ENCODE measurements at regions not wholly inside any gene's neighbourhood (a gene's known extent, or its start where the extent isn't known, plus 50 kb on each side); places are given as distances from the start of the nearest gene placed in this dataset.

GRCh38 chr2:16138811-16139662, 198.7 kb downstream of the MYCN start:
- in situ Hi-C loops (cut with MboI; ENCODE audit: low pct_unique_long_range_greater_than_20kb in 2 of 9, low sequenced_read_pairs in 9 of 9, unreplicated experiment in 9 of 9): no loop called here
- H3K4me1 ChIP-seq (replicated peaks in 1 of 2): peaks cover 0 to 4% of the 10 kb centered on the region in 2 donors
- H3K27ac ChIP-seq: no peak overlapping the region
- H3K4me3 ChIP-seq: no peak overlapping the region
- no peak for ATAC-seq (replicated peaks in 6 of 8)
- WGBS, 10 experiments: 0 to 67% (median 20%) methylated on average over 1 to 6 of the region's 8 CpGs; no CpG with 5 or more reads in 2 of the 10 experiments

GRCh38 chr2:16137080-16137755, 196.9 kb downstream of the MYCN start:
- Histone ChIP-seq H3K27ac (no peak overlapping the region), H3K4me1 (replicated peaks in 1 of 2) (peaks cover 0 to 4% of the 10 kb centered on the region in 2 donors), H3K4me3 (no peak overlapping the region)
- no peak for ATAC-seq (replicated peaks in 6 of 8)
- in situ Hi-C loops (cut with MboI; ENCODE audit: low pct_unique_long_range_greater_than_20kb in 2 of 9, low sequenced_read_pairs in 9 of 9, unreplicated experiment in 9 of 9): no loop called here
- 0 to 100% (median 86%) methylated on average over 1 to 4 of the region's 5 CpGs; no CpG with 5 or more reads in 3 of the 10 experiments for WGBS, 10 experiments

GRCh38 chr2:16136461-16137035, 196.2 kb downstream of the MYCN start:
- 0 to 100% (median 92%) methylated on average over 1 to 3 of the region's 3 CpGs; no CpG with 5 or more reads in 2 of the 10 experiments for WGBS, 10 experiments
- peaks cover 0 to 4% of the 10 kb centered on the region in 2 donors for H3K4me1 ChIP-seq (replicated peaks in 1 of 2)
- no peak overlapping the region for H3K27ac ChIP-seq
- no peak overlapping the region for H3K4me3 ChIP-seq
- no peak for ATAC-seq (replicated peaks in 6 of 8)
- in situ Hi-C loops (cut with MboI; ENCODE audit: low pct_unique_long_range_greater_than_20kb in 2 of 9, low sequenced_read_pairs in 9 of 9, unreplicated experiment in 9 of 9): no loop called here

GRCh38 chr2:16135913-16136310, 195.6 kb downstream of the MYCN start:
- no peak for ATAC-seq (replicated peaks in 6 of 8)
- no peak overlapping the region for H3K27ac ChIP-seq
- H3K4me3 ChIP-seq: no peak overlapping the region
- in situ Hi-C loops (cut with MboI; ENCODE audit: low pct_unique_long_range_greater_than_20kb in 2 of 9, low sequenced_read_pairs in 9 of 9, unreplicated experiment in 9 of 9): no loop called here
- peaks cover 0 to 4% of the 10 kb centered on the region in 2 donors for H3K4me1 ChIP-seq (replicated peaks in 1 of 2)
- WGBS, 10 experiments: 0 to 100% (median 60%) methylated on average over 1 of the region's 1 CpG; no CpG with 5 or more reads in 7 of the 10 experiments

- no peak overlapping the region for H3K4me3 ChIP-seq
- in situ Hi-C loops (cut with MboI; ENCODE audit: low pct_unique_long_range_greater_than_20kb in 2 of 9, low sequenced_read_pairs in 9 of 9, unreplicated experiment in 9 of 9): no loop called here
- H3K27ac ChIP-seq: no peak overlapping the region
- H3K4me1 ChIP-seq (replicated peaks in 1 of 2): peaks cover 0 to 4% of the 10 kb centered on the region in 2 donors
- no peak for ATAC-seq (replicated peaks in 6 of 8)
These were observed 195.0 kb downstream of the MYCN start for GRCh38 chr2:16135196-16135912.

- Histone ChIP-seq H3K4me1 (replicated peaks in 1 of 2) (peaks cover 0 to 4% of the 10 kb centered on the region in 2 donors), H3K4me3 (no peak overlapping the region), H3K27ac (no peak overlapping the region)
- in situ Hi-C loops (cut with MboI; ENCODE audit: low pct_unique_long_range_greater_than_20kb in 2 of 9, low sequenced_read_pairs in 9 of 9, unreplicated experiment in 9 of 9): no loop called here
- no peak for ATAC-seq (replicated peaks in 6 of 8)
- WGBS, 10 experiments: 30 to 100% (median 83%) methylated on average over 1 to 9 of the region's 9 CpGs
These were observed 194.3 kb downstream of the MYCN start for GRCh38 chr2:16134436-16135165.

GRCh38 chr2:16130906-16131400, 190.6 kb downstream of the MYCN start:
- 30 to 96% (median 80%) methylated on average over 1 to 5 of the region's 8 CpGs; no CpG with 5 or more reads in 4 of the 10 experiments for WGBS, 10 experiments
- ATAC-seq (replicated peaks in 6 of 8): no peak
- Histone ChIP-seq H3K27ac (no peak overlapping the region), H3K4me3 (no peak overlapping the region), H3K4me1 (replicated peaks in 1 of 2) (peaks cover 0 to 4% of the 10 kb centered on the region in 2 donors)
- in situ Hi-C loops (cut with MboI; ENCODE audit: low pct_unique_long_range_greater_than_20kb in 2 of 9, low sequenced_read_pairs in 9 of 9, unreplicated experiment in 9 of 9): no loop called here

GRCh38 chr2:16130541-16130880, 190.2 kb downstream of the MYCN start:
- 0 to 100% (median 90%) methylated on average over 1 to 3 of the region's 5 CpGs; no CpG with 5 or more reads in 5 of the 10 experiments for WGBS, 10 experiments
- no peak overlapping the region for H3K4me3 ChIP-seq
- in situ Hi-C loops (cut with MboI; ENCODE audit: low pct_unique_long_range_greater_than_20kb in 2 of 9, low sequenced_read_pairs in 9 of 9, unreplicated experiment in 9 of 9): no loop called here
- peaks cover 0 to 4% of the 10 kb centered on the region in 2 donors for H3K4me1 ChIP-seq (replicated peaks in 1 of 2)
- no peak for ATAC-seq (replicated peaks in 6 of 8)
- H3K27ac ChIP-seq: no peak overlapping the region

- Histone ChIP-seq H3K27ac (no peak overlapping the region), H3K4me3 (no peak overlapping the region), H3K4me1 (replicated peaks in 1 of 2) (peaks cover 0 to 7% of the 10 kb centered on the region in 2 donors)
- no peak for ATAC-seq (replicated peaks in 6 of 8)
- 20 to 100% (median 96%) methylated on average over 1 to 7 of the region's 8 CpGs; no CpG with 5 or more reads in 1 of the 10 experiments for WGBS, 10 experiments
- in situ Hi-C loops (cut with MboI; ENCODE audit: low pct_unique_long_range_greater_than_20kb in 2 of 9, low sequenced_read_pairs in 9 of 9, unreplicated experiment in 9 of 9): no loop called here
These were observed 189.6 kb downstream of the MYCN start for GRCh38 chr2:16129716-16130540.

- in situ Hi-C loops (cut with MboI; ENCODE audit: low pct_unique_long_range_greater_than_20kb in 2 of 9, low sequenced_read_pairs in 9 of 9, unreplicated experiment in 9 of 9): no loop called here
- Histone ChIP-seq H3K4me1 (replicated peaks in 1 of 2) (peaks cover 0 to 7% of the 10 kb centered on the region in 2 donors), H3K27ac (no peak overlapping the region), H3K4me3 (no peak overlapping the region)
- ATAC-seq (replicated peaks in 6 of 8): no peak
- WGBS, 10 experiments: 5 to 91% (median 57%) methylated on average over 2 to 10 of the region's 13 CpGs; no CpG with 5 or more reads in 3 of the 10 experiments
These were observed 188.6 kb downstream of the MYCN start for GRCh38 chr2:16128746-16129610.

GRCh38 chr2:16127958-16128357, 187.6 kb downstream of the MYCN start:
- ATAC-seq (replicated peaks in 6 of 8): no peak
- peaks cover 0 to 7% of the 10 kb centered on the region in 2 donors for H3K4me1 ChIP-seq (replicated peaks in 1 of 2)
- H3K4me3 ChIP-seq: no peak overlapping the region
- H3K27ac ChIP-seq: no peak overlapping the region
- 0 to 100% (median 100%) methylated on average over 1 to 6 of the region's 8 CpGs; no CpG with 5 or more reads in 5 of the 10 experiments for WGBS, 10 experiments
- in situ Hi-C loops (cut with MboI; ENCODE audit: low pct_unique_long_range_greater_than_20kb in 2 of 9, low sequenced_read_pairs in 9 of 9, unreplicated experiment in 9 of 9): no loop called here

All from motor neuron (in vitro differentiated cells).